ENCODE measurements at regions not wholly inside any gene's neighbourhood (a gene's known extent, or its start where the extent isn't known, plus 50 kb on each side); places are given as distances from the start of the nearest gene placed in this dataset.

- DNase-seq, result no peak
Measured at GRCh38 chr4:22216278-22216677, 267.7 kb upstream of the KCNIP4 start.

- DNase-seq, result no peak
Measured at GRCh38 chr4:22215084-22215483, 266.5 kb upstream of the KCNIP4 start.

- no peak for DNase-seq
Measured at GRCh38 chr4:22203711-22204011, 255.1 kb upstream of the KCNIP4 start.

GRCh38 chr4:22202975-22203710 lies 254.6 kb upstream of the KCNIP4 start:
- DNase-seq, result no peak

GRCh38 chr4:22202246-22202974 lies 253.8 kb upstream of the KCNIP4 start:
- no peak for DNase-seq

GRCh38 chr4:22201256-22201655 lies 252.7 kb upstream of the KCNIP4 start:
- DNase-seq, result no peak

- DNase-seq, result no peak
Measured at GRCh38 chr4:22196551-22196950, 248.0 kb upstream of the KCNIP4 start.

GRCh38 chr4:22192084-22192511 lies 243.5 kb upstream of the KCNIP4 start:
- DNase-seq, result no peak

GRCh38 chr4:22191565-22191964 lies 243.0 kb upstream of the KCNIP4 start:
- no peak for DNase-seq

- DNase-seq, result no peak
Measured at GRCh38 chr4:22190855-22191254, 242.3 kb upstream of the KCNIP4 start.

GRCh38 chr4:22187203-22187820 lies 238.7 kb upstream of the KCNIP4 start:
- DNase-seq, result no peak

GRCh38 chr4:22181736-22182135 lies 233.2 kb upstream of the KCNIP4 start:
- no peak for DNase-seq

- DNase-seq, result no peak
Measured at GRCh38 chr4:22179124-22179874, 230.7 kb upstream of the KCNIP4 start.

- no peak for DNase-seq
Measured at GRCh38 chr4:22174640-22175039, 226.1 kb upstream of the KCNIP4 start.

GRCh38 chr4:22170353-22170752 lies 221.8 kb upstream of the KCNIP4 start:
- DNase-seq, result no peak

- no peak for DNase-seq
Measured at GRCh38 chr4:22167201-22167600, 218.6 kb upstream of the KCNIP4 start.

- no peak for DNase-seq
Measured at GRCh38 chr4:22162454-22162853, 213.9 kb upstream of the KCNIP4 start.

- no peak for DNase-seq
Measured at GRCh38 chr4:22130741-22131140, 182.2 kb upstream of the KCNIP4 start.

GRCh38 chr4:22129454-22130029 lies 181.0 kb upstream of the KCNIP4 start:
- no peak for DNase-seq

- no peak for DNase-seq
Measured at GRCh38 chr4:22122062-22122461, 173.5 kb upstream of the KCNIP4 start.

- DNase-seq, result no peak
Measured at GRCh38 chr4:22115262-22115661, 166.7 kb upstream of the KCNIP4 start.

- DNase-seq, result no peak
Measured at GRCh38 chr4:22103768-22104167, 155.2 kb upstream of the KCNIP4 start.

- peak; percentile 1 for DNase-seq
Measured at GRCh38 chr4:22099896-22100295, 151.3 kb upstream of the KCNIP4 start.
